T-helper 17 cell (primary cell): ENCODE measurements at regions not wholly inside any gene's neighbourhood (a gene's known extent, or its start where the extent isn't known, plus 50 kb on each side); places are given as distances from the start of the nearest gene placed in this dataset.
"Not testable (repeated sequence)": the region's sequence is repeated elsewhere in the genome, so short reads cannot be mapped to it uniquely, and the experiment has no call there.

Experiments
- ATAC-seq: fragments of 150-1000 bp; cut with Tn5 transposase; 2 replicates; pipeline ENCODE4 v1.10.0; 2021; ENCODE audit warnings: mild to moderate bottlenecking, moderate library complexity
- DNase-seq, 3 donors: peaks; one replicate each; pipeline versions ENCODE4 v3.0.0 to v3.0.0-alpha.2; 2020 to 2021
- H3K9me3 ChIP-seq: one replicate; pipeline ENCODE4 v1.7.0; 2013; ENCODE audit warnings: low read length, mild to moderate bottlenecking; ENCODE audit not compliant: control insufficient read depth, poor library complexity, severe bottlenecking
- H3K27ac Mint-ChIP-seq: one replicate; pipeline ENCODE4 v1.8.0; 2022; ENCODE audit warnings: mild to moderate bottlenecking, moderate library complexity, mixed read lengths
- H3K27me3 Mint-ChIP-seq: one replicate; pipeline ENCODE4 v1.8.0; 2022; ENCODE audit warnings: mixed read lengths
- H3K36me3 Mint-ChIP-seq: one replicate; pipeline ENCODE4 v1.8.0; 2022; ENCODE audit warnings: low read depth, mixed read lengths
- H3K4me1 Mint-ChIP-seq: one replicate; pipeline ENCODE4 v1.8.0; 2022; ENCODE audit warnings: mild to moderate bottlenecking, mixed read lengths
- H3K4me3 Mint-ChIP-seq: one replicate; pipeline ENCODE4 v1.8.0; 2022; ENCODE audit warnings: mild to moderate bottlenecking, moderate library complexity, mixed read lengths

- no peaks in the 10 kb centered on the region for H3K36me3 Mint-ChIP-seq
- DNase-seq (no peak), ATAC-seq (no peak)
- peaks cover 4% of the 10 kb centered on the region for H3K27me3 Mint-ChIP-seq
- H3K4me3 Mint-ChIP-seq: no peak overlapping the region
- H3K4me1 Mint-ChIP-seq: no peaks in the 10 kb centered on the region
- H3K27ac Mint-ChIP-seq: no peak overlapping the region
- peaks cover under 1% of the 10 kb centered on the region for H3K9me3 ChIP-seq
Measured at GRCh38 chr5:101068298-101068697, 165.2 kb upstream of the ST8SIA4 start.

DNA sequence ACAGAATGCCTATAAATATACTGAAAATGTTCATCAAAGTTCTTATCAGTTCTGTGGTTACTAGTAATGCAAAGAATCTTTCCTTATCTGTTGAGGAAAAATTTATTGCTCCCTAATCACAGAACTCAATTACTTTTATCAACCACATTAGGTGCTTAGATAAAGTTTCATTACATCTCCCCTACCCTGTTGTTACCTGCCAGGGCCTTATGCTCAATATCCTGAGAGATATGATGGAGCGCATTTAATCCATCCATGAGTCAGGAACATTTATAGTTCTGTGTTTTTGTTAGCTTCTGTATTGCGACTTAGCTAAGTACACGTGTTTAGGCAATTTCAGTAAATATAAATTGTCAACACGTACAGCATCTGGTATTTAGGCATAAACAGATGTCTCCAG lies 164.3 kb upstream of the ST8SIA4 start:
- peaks cover 3% of the 10 kb centered on the region for H3K9me3 ChIP-seq
- H3K27ac Mint-ChIP-seq: no peak overlapping the region
- no peak overlapping the region for H3K4me3 Mint-ChIP-seq
- ATAC-seq (no peak), DNase-seq (no peak)
- no peaks in the 10 kb centered on the region for H3K4me1 Mint-ChIP-seq
- peaks cover 4% of the 10 kb centered on the region for H3K27me3 Mint-ChIP-seq
- H3K36me3 Mint-ChIP-seq: no peaks in the 10 kb centered on the region

DNA sequence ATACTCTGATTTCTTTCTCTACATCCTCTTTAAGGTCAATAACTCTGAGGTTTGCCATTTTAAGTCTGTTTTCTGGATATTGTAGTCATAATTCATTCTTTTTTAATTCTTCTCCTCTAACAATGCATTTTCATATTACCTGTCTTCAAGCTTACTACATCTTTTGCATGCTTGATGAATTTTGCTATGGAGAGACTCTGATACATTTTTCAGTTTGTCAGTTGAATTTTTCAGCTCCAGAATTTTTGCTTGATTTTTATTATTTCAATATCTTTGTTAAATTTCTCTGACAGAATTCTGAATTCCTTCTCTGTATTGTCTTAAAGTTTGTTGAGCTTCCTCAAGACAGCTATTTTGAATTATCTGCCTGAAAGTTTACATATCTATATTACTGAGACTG lies 159.8 kb upstream of the ST8SIA4 start:
- Mint-ChIP-seq H3K36me3 (peaks cover 2% of the 10 kb centered on the region), H3K4me3 (no peak overlapping the region), H3K27me3 (no peaks in the 10 kb centered on the region), H3K27ac (no peak overlapping the region), H3K4me1 (no peaks in the 10 kb centered on the region)
- ATAC-seq: no peak
- peaks cover 3% of the 10 kb centered on the region for H3K9me3 ChIP-seq
- no peak for DNase-seq

DNA sequence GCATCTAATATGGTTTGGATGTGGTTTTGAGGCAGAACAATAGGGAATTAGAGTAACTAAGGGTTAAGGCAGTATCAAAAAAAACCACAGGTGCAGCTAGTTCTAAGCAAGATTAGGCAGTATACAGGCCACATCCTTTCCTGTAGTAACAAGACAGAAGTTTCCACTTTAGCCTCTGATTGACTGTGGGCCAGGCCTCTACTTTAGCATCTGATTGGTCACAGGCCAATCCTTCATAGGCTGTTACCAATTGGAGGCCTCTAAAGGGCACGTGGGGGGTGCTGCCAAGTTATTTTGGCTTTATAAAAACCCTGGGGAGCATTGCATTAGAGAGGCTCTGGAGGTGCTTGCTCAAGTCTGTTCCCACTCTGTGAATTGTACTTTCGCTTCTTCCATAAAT lies 144.1 kb upstream of the ST8SIA4 start:
- Mint-ChIP-seq H3K4me3 (no peak overlapping the region), H3K36me3 (no peaks in the 10 kb centered on the region), H3K4me1 (peaks cover 4% of the 10 kb centered on the region), H3K27ac (no peak overlapping the region), H3K27me3 (peaks cover 6% of the 10 kb centered on the region)
- H3K9me3 ChIP-seq: no peaks in the 10 kb centered on the region
- DNase-seq: no peak
- ATAC-seq: peak; percentile 54

DNA sequence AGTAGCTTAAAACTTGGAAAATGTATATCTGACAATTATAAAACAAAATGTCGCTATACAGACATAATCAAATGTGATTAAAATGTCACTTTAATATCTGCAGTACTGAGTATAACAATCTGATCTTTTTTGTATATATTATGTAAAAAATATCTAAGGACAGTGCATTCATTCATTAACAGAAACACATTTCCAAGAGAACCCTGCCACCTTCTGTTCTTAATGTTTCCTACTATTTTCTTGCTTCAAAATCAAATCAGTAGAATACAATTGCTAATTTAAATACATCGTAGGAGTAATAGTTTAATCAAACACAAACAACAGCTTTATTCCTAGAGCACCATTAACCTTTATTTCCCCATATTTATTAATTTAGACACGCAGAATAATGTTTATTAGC lies 142.6 kb upstream of the ST8SIA4 start:
- ATAC-seq: no peak
- Mint-ChIP-seq H3K27me3 (peaks cover 6% of the 10 kb centered on the region), H3K36me3 (no peaks in the 10 kb centered on the region), H3K4me3 (no peak overlapping the region), H3K27ac (no peak overlapping the region), H3K4me1 (peaks cover 4% of the 10 kb centered on the region)
- no peaks in the 10 kb centered on the region for H3K9me3 ChIP-seq
- no peak for DNase-seq

- not testable (repeated sequence) for H3K4me1 Mint-ChIP-seq, H3K9me3 ChIP-seq, DNase-seq, H3K27ac Mint-ChIP-seq, ATAC-seq, H3K36me3 Mint-ChIP-seq, H3K27me3 Mint-ChIP-seq, H3K4me3 Mint-ChIP-seq
Measured at GRCh38 chr5:101040002-101040401, 136.9 kb upstream of the ST8SIA4 start.

GRCh38 chr5:101036778-101037177 lies 133.7 kb upstream of the ST8SIA4 start:
- ATAC-seq: no peak
- no peaks in the 10 kb centered on the region for H3K36me3 Mint-ChIP-seq

GRCh38 chr5:101035425-101035824 lies 132.3 kb upstream of the ST8SIA4 start:
- Mint-ChIP-seq H3K27me3 (no peaks in the 10 kb centered on the region), H3K27ac (no peak overlapping the region), H3K36me3 (no peaks in the 10 kb centered on the region), H3K4me1 (peaks cover 3% of the 10 kb centered on the region), H3K4me3 (no peak overlapping the region)
- no peaks in the 10 kb centered on the region for H3K9me3 ChIP-seq
- ATAC-seq (no peak), DNase-seq (no peak)

More at GRCh38 chr5:101036778-101037177, 133.7 kb upstream of the ST8SIA4 start:
- DNase-seq: no peak
- H3K9me3 ChIP-seq: no peaks in the 10 kb centered on the region
- no peak overlapping the region for H3K27ac Mint-ChIP-seq
- no peaks in the 10 kb centered on the region for H3K27me3 Mint-ChIP-seq
- no peak overlapping the region for H3K4me3 Mint-ChIP-seq
- peaks cover 3% of the 10 kb centered on the region for H3K4me1 Mint-ChIP-seq

GRCh38 chr5:101024299-101024698 lies 121.2 kb upstream of the ST8SIA4 start:
- H3K36me3 Mint-ChIP-seq: no peaks in the 10 kb centered on the region
- H3K9me3 ChIP-seq: no peaks in the 10 kb centered on the region
- peaks cover 8% of the 10 kb centered on the region for H3K27me3 Mint-ChIP-seq
- ATAC-seq (no peak), DNase-seq (no peak)
- no peaks in the 10 kb centered on the region for H3K4me1 Mint-ChIP-seq
- H3K4me3 Mint-ChIP-seq: no peak overlapping the region
- no peak overlapping the region for H3K27ac Mint-ChIP-seq

GRCh38 chr5:101018299-101018698 lies 115.2 kb upstream of the ST8SIA4 start:
- ATAC-seq (no peak), DNase-seq (no peak)
- H3K36me3 Mint-ChIP-seq: no peaks in the 10 kb centered on the region
- no peak overlapping the region for H3K4me3 Mint-ChIP-seq
- no peaks in the 10 kb centered on the region for H3K27me3 Mint-ChIP-seq
- no peaks in the 10 kb centered on the region for H3K4me1 Mint-ChIP-seq
- no peak overlapping the region for H3K27ac Mint-ChIP-seq
- no peaks in the 10 kb centered on the region for H3K9me3 ChIP-seq

- DNase-seq: no peak
- H3K27me3 Mint-ChIP-seq: no peaks in the 10 kb centered on the region
Measured at GRCh38 chr5:101012880-101013279, 109.8 kb upstream of the ST8SIA4 start.

GRCh38 chr5:101009758-101010519 lies 106.9 kb upstream of the ST8SIA4 start:
- peak overlapping the region; percentile 0 for H3K27ac Mint-ChIP-seq
- H3K27me3 Mint-ChIP-seq: no peaks in the 10 kb centered on the region
- H3K4me3 Mint-ChIP-seq: no peak overlapping the region
- ATAC-seq: no peak
- H3K4me1 Mint-ChIP-seq: peaks cover 2% of the 10 kb centered on the region
- no peaks in the 10 kb centered on the region for H3K36me3 Mint-ChIP-seq
- no peaks in the 10 kb centered on the region for H3K9me3 ChIP-seq
- DNase-seq: no peak

More at GRCh38 chr5:101012880-101013279, 109.8 kb upstream of the ST8SIA4 start:
- no peak overlapping the region for H3K27ac Mint-ChIP-seq
- no peak for ATAC-seq
- no peaks in the 10 kb centered on the region for H3K9me3 ChIP-seq
- no peak overlapping the region for H3K4me3 Mint-ChIP-seq
- peaks cover 2% of the 10 kb centered on the region for H3K4me1 Mint-ChIP-seq
- no peaks in the 10 kb centered on the region for H3K36me3 Mint-ChIP-seq

GRCh38 chr5:100992354-100992753 lies 89.3 kb upstream of the ST8SIA4 start:
- no peaks in the 10 kb centered on the region for H3K9me3 ChIP-seq
- DNase-seq (no peak), ATAC-seq (no peak)
- no peak overlapping the region for H3K27ac Mint-ChIP-seq
- H3K27me3 Mint-ChIP-seq: peaks cover 5% of the 10 kb centered on the region
- no peak overlapping the region for H3K4me3 Mint-ChIP-seq
- H3K4me1 Mint-ChIP-seq: no peaks in the 10 kb centered on the region
- H3K36me3 Mint-ChIP-seq: no peaks in the 10 kb centered on the region

DNA sequence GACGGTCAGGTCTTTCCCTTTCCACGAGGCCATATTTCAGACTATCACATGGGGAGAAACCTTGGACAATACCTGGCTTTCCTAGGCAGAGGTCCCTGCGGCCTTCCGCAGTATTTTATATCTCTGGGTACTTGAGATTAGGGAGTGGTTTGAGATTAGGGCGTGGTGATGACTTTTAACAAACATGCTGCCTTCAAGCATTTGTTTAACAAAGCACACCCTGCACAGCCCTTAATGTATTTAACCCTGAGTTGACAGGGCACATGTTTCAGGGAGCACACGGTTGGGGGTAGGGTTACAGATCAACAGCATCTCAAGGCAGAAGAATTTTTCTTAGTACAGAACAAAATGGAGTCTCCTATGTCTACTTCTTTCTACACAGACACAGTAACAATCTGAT lies 80.5 kb upstream of the ST8SIA4 start:
- H3K4me3 Mint-ChIP-seq, H3K4me1 Mint-ChIP-seq, DNase-seq, H3K27ac Mint-ChIP-seq, H3K27me3 Mint-ChIP-seq, H3K36me3 Mint-ChIP-seq, ATAC-seq, H3K9me3 ChIP-seq: not testable (repeated sequence)
